Kidney epithelial cell (primary cell): ENCODE measurements at regions not wholly inside any gene's neighbourhood (a gene's known extent, or its start where the extent isn't known, plus 50 kb on each side); places are given as distances from the start of the nearest gene placed in this dataset.
"Not testable (repeated sequence)": the region's sequence is repeated elsewhere in the genome, so short reads cannot be mapped to it uniquely, and the experiment has no call there.

ENCODE experiments used
- DNase-seq: peaks from one replicate; pipeline ENCODE4 v3.0.0-alpha.2; 2010; ENCODE audit warnings: low read depth
- H3K27me3 ChIP-seq: 2 replicates; pipeline ENCODE4 v1.6.0; 2011; ENCODE audit warnings: low read length; ENCODE audit not compliant: control insufficient read depth, insufficient read depth
- H3K36me3 ChIP-seq: 2 replicates; pipeline ENCODE4 v1.5.1; 2011; ENCODE audit warnings: low read length; ENCODE audit not compliant: control insufficient read depth, insufficient read depth
- H3K4me3 ChIP-seq: 2 replicates; pipeline ENCODE4 v1.5.1; 2011; ENCODE audit warnings: low read depth, mild to moderate bottlenecking, control low read depth, low read length
- TF ChIP-seq, protein P1 (sequence below): IDR thresholded peaks from 2 replicates; pipeline ENCODE4 v1.5.1; 2011; ENCODE audit warnings: mild to moderate bottlenecking, moderate library complexity, low read length, control low read depth, inconsistent platforms; ENCODE audit not compliant: insufficient read depth, poor library complexity, severe bottlenecking

DNA sequence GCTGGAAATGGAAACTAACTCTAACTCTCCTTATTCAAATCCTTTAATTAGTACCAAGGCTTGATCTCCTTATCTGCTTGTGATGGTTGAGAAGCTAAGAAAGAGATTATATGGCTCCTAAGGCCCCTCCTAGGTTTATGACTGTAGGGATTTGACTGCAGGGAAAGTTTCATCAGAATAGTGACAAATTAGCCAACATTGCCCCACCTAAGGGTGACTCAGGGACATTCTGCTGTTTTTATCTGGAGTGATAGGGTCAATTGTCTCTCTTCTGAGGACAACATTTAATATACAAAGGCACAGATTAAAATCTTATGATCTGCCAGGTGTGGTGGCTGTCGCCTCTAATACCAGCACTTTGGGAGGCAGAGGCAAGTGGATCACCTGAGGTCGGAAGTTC, 138.1 kb upstream of the MARCKS start:
- Histone ChIP-seq H3K36me3 (no peaks in the 10 kb centered on the region), H3K27me3 (no peaks in the 10 kb centered on the region), H3K4me3 (no peak overlapping the region)
- DNase-seq = no peak
- TF ChIP-seq, protein P1, sequence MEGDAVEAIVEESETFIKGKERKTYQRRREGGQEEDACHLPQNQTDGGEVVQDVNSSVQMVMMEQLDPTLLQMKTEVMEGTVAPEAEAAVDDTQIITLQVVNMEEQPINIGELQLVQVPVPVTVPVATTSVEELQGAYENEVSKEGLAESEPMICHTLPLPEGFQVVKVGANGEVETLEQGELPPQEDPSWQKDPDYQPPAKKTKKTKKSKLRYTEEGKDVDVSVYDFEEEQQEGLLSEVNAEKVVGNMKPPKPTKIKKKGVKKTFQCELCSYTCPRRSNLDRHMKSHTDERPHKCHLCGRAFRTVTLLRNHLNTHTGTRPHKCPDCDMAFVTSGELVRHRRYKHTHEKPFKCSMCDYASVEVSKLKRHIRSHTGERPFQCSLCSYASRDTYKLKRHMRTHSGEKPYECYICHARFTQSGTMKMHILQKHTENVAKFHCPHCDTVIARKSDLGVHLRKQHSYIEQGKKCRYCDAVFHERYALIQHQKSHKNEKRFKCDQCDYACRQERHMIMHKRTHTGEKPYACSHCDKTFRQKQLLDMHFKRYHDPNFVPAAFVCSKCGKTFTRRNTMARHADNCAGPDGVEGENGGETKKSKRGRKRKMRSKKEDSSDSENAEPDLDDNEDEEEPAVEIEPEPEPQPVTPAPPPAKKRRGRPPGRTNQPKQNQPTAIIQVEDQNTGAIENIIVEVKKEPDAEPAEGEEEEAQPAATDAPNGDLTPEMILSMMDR = no peak

DNA sequence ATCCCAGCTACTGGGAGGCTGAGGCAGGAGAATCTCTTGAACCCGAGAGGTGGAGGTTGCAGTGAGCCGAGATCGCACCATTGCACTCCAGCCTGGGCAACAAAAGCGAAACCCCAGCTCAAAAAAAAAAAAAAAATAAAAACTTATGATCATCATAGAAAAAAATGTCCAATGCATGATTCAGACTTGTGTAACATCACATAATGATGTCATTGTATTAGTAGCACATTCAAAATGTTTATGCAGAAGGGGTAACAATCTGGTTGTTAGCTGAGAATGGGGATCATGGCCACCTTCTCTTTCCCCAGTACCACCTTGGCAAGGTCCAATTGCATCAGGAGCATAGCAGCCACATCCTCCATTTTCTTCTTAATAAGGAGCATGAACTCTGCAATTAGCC, 137.6 kb upstream of the MARCKS start:
- no peak overlapping the region for H3K4me3 ChIP-seq
- TF ChIP-seq, protein P1 = no peak
- no peaks in the 10 kb centered on the region for H3K27me3 ChIP-seq
- no peak for DNase-seq
- no peaks in the 10 kb centered on the region for H3K36me3 ChIP-seq

DNA sequence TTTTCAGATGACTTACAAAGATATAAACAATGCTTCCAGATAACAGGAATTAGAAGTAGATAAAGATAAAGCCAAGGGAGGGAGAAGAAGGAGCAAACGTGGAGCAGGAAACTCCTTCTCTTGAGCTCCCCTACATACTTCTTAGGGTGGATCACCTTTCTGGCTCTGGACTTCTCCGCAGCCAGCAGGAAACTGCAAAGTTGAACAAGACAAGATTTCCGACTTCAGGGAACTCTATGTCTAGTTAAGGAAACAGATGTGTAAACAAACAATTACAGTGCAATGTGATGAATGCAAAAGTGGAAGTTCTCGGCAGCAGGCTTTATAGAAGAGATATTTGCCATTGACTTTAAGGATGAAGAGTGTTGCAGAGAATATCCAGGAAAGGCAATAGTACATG, 134.0 kb upstream of the MARCKS start:
- TF ChIP-seq, protein P1 = no peak
- no peaks in the 10 kb centered on the region for H3K27me3 ChIP-seq
- no peak overlapping the region for H3K4me3 ChIP-seq
- no peaks in the 10 kb centered on the region for H3K36me3 ChIP-seq
- no peak for DNase-seq

DNA sequence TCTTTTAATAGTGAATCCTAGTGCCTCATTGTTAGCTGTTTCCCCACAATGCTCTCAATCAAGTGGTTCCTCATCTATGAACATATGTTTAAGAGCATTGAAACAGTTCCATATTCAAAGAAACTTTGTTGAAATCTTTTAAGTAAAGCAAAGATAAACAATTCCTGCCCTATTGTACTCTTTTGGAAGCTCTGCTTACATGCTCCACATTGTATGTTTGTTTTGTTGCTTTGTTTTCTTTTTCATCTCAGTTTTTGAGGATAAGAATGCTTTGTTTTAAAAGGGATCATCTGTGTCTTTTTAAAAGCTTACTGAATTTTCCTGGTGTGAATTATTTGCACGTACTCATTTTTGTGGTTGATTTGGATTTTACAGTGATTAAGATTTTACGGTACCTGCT, 132.2 kb upstream of the MARCKS start:
- not testable (repeated sequence) for H3K36me3 ChIP-seq, H3K27me3 ChIP-seq, H3K4me3 ChIP-seq, DNase-seq

DNA sequence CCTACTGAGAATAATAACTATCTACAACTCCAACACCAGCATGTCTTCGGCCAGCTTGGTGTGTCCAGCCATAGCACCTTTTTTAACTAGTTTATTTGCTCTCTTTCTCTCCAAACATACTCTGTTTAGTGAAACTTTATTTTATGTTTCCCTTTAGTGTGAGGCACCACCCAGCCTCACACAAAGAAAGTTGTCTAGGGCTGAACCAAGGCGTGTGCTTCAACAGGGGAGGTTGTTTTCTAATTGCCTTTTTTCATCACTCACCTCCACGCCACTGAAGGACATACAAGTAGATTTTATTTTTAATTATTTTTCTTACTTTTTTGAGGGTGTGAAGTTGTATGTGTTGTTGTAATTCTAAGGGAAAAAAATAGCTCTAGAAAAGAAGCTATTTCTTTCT, 125.6 kb upstream of the MARCKS start:
- TF ChIP-seq, protein P1 = no peak
- H3K4me3 ChIP-seq = no peak overlapping the region
- DNase-seq = no peak

DNA sequence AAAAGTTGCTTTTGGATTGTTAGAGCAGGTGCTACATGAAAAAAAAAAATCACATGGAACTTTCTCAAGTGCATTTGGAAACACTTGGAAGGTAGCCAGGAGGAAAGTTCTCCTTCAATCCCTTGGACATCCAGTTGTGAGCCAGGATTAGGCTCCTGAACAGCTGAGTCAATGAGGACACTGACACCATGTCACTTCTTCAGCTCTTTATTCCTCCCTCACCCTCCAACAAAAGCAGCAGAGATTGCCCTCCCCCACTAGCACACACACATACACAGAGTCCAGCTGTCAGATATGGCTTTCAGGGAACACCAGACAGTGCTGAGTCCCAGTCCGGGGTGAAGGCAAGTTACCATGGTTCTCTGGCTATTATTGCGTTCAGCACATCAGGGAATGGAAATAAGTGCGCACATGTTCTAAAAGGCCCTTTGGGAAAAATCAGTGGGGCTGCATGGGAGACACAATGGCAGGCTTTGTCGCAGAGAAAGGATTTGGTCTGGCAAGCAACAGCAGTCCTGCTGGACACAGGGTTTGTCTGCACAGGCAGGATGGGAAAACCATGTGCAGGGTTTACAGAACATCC, 124.7 kb upstream of the MARCKS start:
- no peaks in the 10 kb centered on the region for H3K27me3 ChIP-seq
- no peak overlapping the region for H3K4me3 ChIP-seq
- H3K36me3 ChIP-seq = no peaks in the 10 kb centered on the region
- DNase-seq = no peak
- TF ChIP-seq, protein P1 = peak; percentile 15

More for the DNA sequence above, 125.6 kb upstream of the MARCKS start:
- H3K36me3 ChIP-seq = no peaks in the 10 kb centered on the region
- H3K27me3 ChIP-seq = no peaks in the 10 kb centered on the region

DNA sequence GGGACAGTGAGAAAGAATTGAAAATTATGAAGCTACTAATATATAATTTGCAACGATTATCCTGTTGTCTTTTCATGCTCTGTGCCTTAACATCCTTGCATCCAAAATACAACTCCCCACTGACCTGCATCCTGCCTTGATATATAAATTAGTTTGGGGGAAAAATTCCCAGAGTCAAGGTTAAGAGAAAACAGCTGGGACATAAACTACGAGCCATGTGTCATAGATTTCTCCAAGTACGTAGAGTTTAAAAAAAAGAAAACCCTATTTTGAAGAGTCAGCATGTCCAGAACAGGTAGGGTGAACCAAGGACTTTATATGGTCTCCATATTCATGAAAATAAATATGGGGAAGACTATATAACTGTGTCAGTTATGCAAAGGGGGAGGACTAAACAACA, 123.8 kb upstream of the MARCKS start:
- Histone ChIP-seq H3K36me3 (no peaks in the 10 kb centered on the region), H3K4me3 (no peak overlapping the region), H3K27me3 (no peaks in the 10 kb centered on the region)
- DNase-seq = no peak
- TF ChIP-seq, protein P1 = no peak
